ENCODE measurements at regions not wholly inside any gene's neighbourhood (a gene's known extent, or its start where the extent isn't known, plus 50 kb on each side); places are given as distances from the start of the nearest gene placed in this dataset.

DNA sequence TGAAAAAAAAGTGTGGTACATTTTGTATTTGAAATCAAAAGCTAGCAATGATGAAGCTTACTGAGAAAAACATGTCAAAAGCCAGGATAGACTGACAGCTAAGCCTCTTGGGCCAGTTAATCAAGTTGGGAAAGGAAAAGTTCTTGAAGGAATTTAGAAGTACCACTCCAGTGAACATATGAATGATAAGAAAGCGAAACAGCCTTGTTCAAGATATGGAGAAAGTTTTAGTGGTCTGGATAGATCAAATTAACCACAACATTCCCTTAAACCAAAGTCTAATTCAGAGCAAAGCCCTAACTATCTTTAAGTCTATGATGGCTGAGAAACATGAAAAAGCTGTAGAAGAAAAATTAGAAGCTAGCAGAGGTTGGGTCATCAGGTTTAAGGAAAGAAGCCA, 268.3 kb downstream of the PDHA2 start:
- TF ChIP-seq, protein P1, sequence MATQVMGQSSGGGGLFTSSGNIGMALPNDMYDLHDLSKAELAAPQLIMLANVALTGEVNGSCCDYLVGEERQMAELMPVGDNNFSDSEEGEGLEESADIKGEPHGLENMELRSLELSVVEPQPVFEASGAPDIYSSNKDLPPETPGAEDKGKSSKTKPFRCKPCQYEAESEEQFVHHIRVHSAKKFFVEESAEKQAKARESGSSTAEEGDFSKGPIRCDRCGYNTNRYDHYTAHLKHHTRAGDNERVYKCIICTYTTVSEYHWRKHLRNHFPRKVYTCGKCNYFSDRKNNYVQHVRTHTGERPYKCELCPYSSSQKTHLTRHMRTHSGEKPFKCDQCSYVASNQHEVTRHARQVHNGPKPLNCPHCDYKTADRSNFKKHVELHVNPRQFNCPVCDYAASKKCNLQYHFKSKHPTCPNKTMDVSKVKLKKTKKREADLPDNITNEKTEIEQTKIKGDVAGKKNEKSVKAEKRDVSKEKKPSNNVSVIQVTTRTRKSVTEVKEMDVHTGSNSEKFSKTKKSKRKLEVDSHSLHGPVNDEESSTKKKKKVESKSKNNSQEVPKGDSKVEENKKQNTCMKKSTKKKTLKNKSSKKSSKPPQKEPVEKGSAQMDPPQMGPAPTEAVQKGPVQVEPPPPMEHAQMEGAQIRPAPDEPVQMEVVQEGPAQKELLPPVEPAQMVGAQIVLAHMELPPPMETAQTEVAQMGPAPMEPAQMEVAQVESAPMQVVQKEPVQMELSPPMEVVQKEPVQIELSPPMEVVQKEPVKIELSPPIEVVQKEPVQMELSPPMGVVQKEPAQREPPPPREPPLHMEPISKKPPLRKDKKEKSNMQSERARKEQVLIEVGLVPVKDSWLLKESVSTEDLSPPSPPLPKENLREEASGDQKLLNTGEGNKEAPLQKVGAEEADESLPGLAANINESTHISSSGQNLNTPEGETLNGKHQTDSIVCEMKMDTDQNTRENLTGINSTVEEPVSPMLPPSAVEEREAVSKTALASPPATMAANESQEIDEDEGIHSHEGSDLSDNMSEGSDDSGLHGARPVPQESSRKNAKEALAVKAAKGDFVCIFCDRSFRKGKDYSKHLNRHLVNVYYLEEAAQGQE (IDR thresholded peaks at IDR 0.05; ENCODE audit: insufficient read depth in 1 of 2, low read depth in 2 of 2, low read length in 1 of 2) = no peak
- TF ChIP-seq, protein P2, sequence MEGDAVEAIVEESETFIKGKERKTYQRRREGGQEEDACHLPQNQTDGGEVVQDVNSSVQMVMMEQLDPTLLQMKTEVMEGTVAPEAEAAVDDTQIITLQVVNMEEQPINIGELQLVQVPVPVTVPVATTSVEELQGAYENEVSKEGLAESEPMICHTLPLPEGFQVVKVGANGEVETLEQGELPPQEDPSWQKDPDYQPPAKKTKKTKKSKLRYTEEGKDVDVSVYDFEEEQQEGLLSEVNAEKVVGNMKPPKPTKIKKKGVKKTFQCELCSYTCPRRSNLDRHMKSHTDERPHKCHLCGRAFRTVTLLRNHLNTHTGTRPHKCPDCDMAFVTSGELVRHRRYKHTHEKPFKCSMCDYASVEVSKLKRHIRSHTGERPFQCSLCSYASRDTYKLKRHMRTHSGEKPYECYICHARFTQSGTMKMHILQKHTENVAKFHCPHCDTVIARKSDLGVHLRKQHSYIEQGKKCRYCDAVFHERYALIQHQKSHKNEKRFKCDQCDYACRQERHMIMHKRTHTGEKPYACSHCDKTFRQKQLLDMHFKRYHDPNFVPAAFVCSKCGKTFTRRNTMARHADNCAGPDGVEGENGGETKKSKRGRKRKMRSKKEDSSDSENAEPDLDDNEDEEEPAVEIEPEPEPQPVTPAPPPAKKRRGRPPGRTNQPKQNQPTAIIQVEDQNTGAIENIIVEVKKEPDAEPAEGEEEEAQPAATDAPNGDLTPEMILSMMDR (IDR thresholded peaks at IDR 0.05) = no peak
- TF ChIP-seq TCF7L2 (IDR thresholded peaks at IDR 0.05; ENCODE audit: low read depth, low read length) = no peak
- no peak for TF ChIP-seq SIN3A (IDR thresholded peaks at IDR 0.05; ENCODE audit: borderline replicate concordance, insufficient read depth, low read depth, low read length)
- TF ChIP-seq POLR2AphosphoS5 (IDR thresholded peaks at IDR 0.05; ENCODE audit: low read depth, low read length) = no peak
- H3K27me3 ChIP-seq (ENCODE audit: control insufficient read depth, insufficient read depth, low read length) = no peaks in the 10 kb centered on the region
- H3K27ac ChIP-seq (ENCODE audit: low read length) = no peak overlapping the region
- H3K4me1 ChIP-seq (ENCODE audit: control insufficient read depth, insufficient read depth, low read length) = no peaks in the 10 kb centered on the region
- POLR2A ChIA-PET = no interaction called here
- CTCF ChIA-PET = no interaction called here
- H3K9me3 ChIP-seq (ENCODE audit: control insufficient read depth, insufficient read depth, low read depth, low read length) = no peaks in the 10 kb centered on the region
- in situ Hi-C loops (cut with HindIII; ENCODE audit: low pct_unique_long_range_greater_than_20kb, low sequenced_read_pairs) = no loop called here
- ATAC-seq = no peak
- no peak for DNase-seq (ENCODE audit: low read depth, low spot score)
- intact Hi-C loops (cut with micrococcal nuclease; ENCODE audit: unreplicated experiment) = no loop called here
- no peaks in the 10 kb centered on the region for H3K36me3 ChIP-seq (ENCODE audit: control insufficient read depth, insufficient read depth, low read length)
- no peak overlapping the region for H3K4me3 ChIP-seq (ENCODE audit: low read depth in 2 of 2, low read length in 2 of 2)
- BruUV-seq (replicated peaks) = no TSS peak

DNA sequence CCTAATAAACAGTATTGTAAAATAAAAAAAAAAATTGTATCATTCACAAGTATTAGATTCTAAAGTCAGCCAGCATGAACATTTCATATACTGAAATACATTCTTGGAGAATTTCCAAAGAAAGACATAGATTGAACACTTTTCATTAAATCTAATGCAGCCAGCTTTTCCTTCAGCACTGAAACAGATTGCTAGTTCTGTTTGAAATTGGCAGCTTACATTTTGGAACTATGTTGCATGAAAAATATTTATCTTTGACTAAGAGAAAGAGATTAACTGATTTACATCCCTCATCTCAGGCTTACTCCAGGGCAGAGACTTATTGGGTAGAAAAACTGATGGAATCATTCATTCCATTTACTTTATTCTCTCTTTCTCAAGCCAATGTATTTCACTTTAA, 272.7 kb downstream of the PDHA2 start:
- CTCF ChIA-PET = no interaction called here
- DNase-seq (ENCODE audit: low read depth, low spot score) (no peak), ATAC-seq (no peak)
- H3K4me1 ChIP-seq (ENCODE audit: control insufficient read depth, insufficient read depth, low read length) = no peaks in the 10 kb centered on the region
- BruUV-seq (replicated peaks) = no TSS peak
- H3K36me3 ChIP-seq (ENCODE audit: control insufficient read depth, insufficient read depth, low read length) = no peaks in the 10 kb centered on the region
- no peak overlapping the region for H3K4me3 ChIP-seq (ENCODE audit: low read depth in 2 of 2, low read length in 2 of 2)
- TF ChIP-seq, protein P2 (IDR thresholded peaks at IDR 0.05) = no peak
- TF ChIP-seq POLR2AphosphoS5 (IDR thresholded peaks at IDR 0.05; ENCODE audit: low read depth, low read length) (no peak), TCF7L2 (IDR thresholded peaks at IDR 0.05; ENCODE audit: low read depth, low read length) (no peak), SIN3A (IDR thresholded peaks at IDR 0.05; ENCODE audit: borderline replicate concordance, insufficient read depth, low read depth, low read length) (no peak)
- TF ChIP-seq, protein P1 (IDR thresholded peaks at IDR 0.05; ENCODE audit: insufficient read depth in 1 of 2, low read depth in 2 of 2, low read length in 1 of 2) = no peak
- intact Hi-C loops (cut with micrococcal nuclease; ENCODE audit: unreplicated experiment) (no loop called here), in situ Hi-C loops (cut with HindIII; ENCODE audit: low pct_unique_long_range_greater_than_20kb, low sequenced_read_pairs) (no loop called here)
- no peaks in the 10 kb centered on the region for H3K27me3 ChIP-seq (ENCODE audit: control insufficient read depth, insufficient read depth, low read length)
- no peak overlapping the region for H3K27ac ChIP-seq (ENCODE audit: low read length)
- H3K9me3 ChIP-seq (ENCODE audit: control insufficient read depth, insufficient read depth, low read depth, low read length) = no peaks in the 10 kb centered on the region
- POLR2A ChIA-PET = no interaction called here

Data from Panc1 (cell line).